ENCODE measurements at regions not wholly inside any gene's neighbourhood (a gene's known extent, or its start where the extent isn't known, plus 50 kb on each side); places are given as distances from the start of the nearest gene placed in this dataset.
"Not testable (repeated sequence)": the region's sequence is repeated elsewhere in the genome, so short reads cannot be mapped to it uniquely, and the experiment has no call there.

DNA sequence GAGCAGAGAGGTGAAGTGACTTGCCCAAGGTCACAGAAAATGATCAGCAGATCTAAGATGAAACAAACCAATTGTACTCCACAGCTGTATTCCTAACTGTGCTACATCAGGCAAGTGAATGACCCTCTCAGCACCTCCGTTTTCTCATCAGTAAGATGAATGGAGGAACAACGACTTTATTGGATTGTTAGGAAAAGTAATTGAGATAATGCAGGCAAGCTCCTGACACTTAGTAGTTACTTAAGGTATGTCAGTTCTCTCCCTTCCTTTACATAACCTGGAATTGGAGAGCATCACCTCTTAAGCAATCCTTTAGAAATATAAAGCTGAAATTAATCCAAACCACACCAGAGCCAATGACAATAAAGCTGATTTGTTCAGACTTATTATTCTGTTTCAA lies 451.2 kb upstream of the CD180 start:
- DNase-seq (ENCODE audit: low read depth): no peak

DNA sequence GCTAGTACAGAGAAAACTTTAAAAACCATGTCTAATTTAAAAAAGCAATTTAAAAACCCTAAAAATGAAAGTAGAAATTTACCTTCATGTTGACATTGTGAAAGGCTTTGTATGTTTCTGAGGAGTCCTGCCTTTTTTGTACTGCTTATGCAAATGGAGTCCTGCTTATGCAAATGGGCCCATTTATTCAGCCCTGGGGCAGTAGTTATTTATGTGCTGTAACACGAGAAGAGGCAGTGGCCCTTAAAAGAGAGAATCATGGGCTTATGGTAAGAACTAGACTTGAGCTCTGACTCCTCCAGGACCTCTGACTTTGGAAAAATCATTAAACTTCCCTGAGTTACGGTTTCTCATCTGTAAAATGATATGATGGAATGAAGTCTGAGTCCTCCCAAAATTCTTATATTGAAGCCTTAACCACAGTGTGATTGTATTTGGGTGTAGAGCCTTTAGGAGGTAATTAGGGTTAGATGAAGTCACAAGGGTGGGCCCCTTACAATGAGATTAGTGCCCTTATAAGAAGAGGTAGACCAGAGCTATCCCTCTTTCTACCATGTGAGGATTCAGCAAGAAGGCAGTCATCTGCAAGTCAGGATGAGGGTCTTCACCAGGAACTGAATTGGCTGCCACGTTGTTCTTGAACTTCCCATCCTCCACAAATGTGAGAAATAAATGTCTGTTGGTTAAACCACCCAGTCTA lies 447.8 kb upstream of the CD180 start:
- DNase-seq (ENCODE audit: low read depth): no peak

DNA sequence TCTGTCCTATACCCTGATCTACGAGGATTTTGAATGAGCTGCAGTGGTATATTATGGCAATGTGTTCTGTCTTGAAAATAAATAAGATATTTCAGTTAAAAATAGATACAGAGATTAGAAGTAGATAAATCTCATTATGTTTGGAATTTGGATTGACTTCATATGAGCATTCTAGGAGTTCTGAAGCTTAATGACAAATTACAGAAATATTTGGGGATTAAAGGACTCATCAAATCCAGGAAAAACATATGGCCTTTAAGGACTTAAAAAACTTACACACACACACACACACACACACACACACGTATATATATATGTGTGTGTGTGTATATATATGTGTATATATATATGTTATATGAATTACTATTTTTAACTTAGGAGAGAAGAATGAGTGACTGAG lies 446.9 kb upstream of the CD180 start:
- no peak for DNase-seq (ENCODE audit: low read depth)

DNA sequence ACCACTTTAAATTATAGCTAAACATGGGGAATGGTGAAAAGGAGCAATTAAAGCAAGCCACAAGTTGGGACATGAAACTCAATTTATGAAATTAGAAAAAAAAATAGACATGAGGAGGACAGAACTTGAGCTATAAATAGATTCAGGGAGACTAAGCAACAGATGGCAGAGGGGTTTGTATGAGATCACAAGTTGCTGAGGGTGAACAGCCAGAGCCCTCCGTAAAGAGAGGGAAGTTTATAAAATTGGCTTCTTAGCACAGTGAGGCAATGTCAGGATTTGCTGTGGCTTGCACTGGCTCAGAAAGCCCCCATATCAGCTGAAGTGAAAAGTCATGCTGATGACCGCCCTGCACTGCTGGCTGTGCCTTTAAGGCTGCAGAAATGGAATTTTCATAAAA lies 443.4 kb upstream of the CD180 start:
- DNase-seq (ENCODE audit: low read depth): no peak

DNA sequence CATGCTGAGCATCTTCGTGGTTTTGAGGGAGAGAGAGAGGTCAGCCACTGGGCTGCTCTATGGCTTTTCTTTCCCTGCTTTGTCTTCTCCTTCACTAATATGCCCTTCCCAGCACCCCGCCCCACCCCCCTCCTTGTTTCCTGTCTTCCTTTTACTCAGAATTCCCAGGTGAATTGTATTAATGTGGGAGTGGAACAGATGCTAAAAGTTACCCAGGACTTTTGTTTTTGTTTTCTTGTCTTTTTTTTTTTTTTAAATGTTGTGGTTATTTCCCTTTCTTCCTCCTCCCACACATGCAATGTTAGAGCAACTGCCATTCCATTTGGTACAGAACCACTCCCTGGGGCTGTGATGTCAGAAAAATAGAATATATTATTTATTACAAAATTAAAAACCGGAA lies 442.7 kb upstream of the CD180 start:
- no peak for DNase-seq (ENCODE audit: low read depth)

DNA sequence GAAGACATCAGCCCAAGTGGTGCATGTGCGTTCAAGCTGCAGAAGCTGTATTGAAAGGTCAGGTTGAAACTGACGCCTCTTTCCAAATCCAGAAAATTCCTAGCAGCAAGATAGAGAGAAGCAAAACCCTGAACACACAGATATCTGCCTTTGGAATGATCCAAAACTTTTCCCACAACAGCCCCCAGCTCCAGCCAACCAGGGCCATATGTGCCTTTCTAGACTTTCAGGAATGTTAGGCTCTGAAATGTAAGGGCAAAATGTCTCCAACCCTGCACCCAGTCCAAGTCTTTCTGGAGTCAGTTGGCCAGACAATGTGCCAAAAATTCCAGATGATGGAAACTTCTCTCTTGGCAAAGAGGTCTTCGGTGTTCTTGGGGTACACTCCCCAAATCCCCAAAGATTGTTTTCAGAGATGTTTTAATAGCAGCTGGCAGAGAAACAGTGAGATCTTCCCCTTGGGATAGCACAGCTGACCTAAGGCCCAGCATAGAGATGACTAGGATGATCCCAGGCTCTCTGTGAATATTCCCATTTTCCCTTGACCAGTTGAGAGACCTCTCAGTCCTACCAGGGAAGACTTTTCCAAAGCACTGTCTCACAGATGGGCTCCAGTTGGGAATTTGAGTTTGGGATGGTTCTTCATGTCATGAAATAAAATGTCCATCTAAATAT lies 440.4 kb upstream of the CD180 start:
- no peak for DNase-seq (ENCODE audit: low read depth)

DNA sequence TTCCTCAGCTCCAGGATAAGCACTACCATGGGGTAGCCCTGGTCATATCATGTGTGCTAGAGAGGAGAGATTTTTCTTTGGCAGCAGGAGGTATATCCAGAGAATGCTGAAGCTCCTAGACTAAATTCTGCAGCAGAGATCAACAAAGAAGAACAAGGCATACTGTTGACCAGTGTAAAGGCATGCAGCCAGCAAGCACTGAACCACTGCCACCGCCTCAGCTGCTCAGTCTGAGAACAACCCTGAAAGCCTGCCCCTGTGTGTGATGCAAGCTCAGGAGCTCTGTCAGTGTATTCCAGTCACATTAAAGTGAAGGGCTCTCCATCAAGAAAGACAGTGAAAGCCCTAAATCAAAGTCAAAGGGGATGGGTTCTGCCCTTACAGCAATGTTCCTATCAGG lies 439.5 kb upstream of the CD180 start:
- no peak for DNase-seq (ENCODE audit: low read depth)

DNA sequence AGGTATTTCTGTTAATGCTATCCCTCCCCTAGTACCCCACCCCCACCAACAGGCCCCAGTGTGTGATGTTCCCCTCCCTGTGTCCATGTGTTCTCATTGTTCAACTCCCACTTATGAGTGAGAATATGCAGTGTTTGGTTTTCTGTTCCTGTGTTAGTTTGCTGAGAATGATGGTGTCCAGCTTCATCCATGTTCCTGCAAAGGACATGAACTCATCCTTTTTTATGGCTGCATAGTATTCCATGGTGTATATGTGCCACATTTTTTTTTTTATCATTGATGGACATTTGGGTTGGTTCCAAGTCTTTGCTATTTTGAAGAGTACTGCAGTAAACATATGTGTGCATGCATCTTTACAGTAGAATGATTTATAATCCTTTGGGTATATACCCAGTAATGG lies 430.5 kb upstream of the CD180 start:
- not testable (repeated sequence) for DNase-seq (ENCODE audit: low read depth)

DNA sequence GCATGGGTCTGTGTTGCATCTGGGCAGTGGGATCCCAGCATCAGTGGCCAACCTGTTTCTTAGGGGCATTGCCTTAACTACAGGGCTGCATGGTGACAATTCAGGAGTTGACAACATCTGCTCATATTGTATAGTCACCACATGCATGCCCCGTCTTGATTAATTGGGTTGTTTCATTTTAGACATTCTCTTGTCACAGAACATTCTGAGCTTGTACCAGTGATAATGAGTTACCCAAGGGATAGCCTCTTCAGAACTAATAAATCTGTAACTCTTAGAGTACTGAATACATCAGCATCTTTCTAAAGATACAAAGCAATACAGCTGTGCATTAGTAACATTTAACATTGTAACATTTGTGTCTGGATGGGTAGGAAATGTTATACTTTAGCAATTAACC lies 426.5 kb upstream of the CD180 start:
- no peak for DNase-seq (ENCODE audit: low read depth)

DNA sequence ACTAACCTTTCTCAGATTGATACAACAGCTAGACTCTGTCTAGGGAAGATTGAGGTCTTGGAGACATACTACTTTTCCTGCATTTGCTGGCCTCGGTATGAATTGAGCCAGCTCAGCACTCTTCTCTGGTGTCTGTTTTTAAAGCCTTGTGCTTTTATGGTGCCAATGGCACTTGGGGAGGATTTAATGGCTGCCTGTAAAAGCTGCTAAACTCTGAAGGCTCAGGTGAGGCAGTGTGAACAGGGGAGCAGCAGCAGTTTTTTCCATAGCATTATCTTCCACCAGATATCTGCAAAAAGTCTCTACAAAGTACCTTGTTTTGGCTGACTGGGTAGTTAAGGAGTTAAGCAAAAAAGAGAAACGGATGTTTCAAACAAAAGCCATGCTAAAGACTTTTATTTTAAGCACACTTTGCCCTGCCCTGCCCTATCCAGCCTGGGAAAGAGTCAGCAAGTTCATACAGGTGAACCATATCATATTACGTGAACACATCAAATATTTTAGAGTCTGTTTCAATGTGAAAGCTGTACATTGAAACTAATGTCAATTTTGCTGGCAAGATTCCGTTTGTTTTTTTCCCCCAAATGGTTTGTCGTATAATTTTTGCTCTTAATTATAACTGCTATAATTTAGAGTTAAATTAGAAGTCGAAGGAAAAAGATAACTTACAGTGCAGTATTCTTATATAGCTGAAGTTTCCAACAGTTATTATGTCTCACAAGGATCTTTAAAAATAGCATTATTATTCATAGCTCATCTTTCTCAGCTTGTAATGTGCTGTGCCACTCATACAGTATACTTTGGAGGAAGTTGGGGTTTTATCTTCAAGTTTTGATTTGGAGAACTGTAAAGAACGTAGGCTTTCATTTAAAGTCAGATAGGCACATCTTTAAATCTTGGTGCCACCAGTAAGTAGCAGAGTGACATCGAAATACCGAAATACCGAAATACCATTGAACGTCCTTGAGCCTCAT lies 424.1 kb upstream of the CD180 start:
- no peak for DNase-seq (ENCODE audit: low read depth)

DNA sequence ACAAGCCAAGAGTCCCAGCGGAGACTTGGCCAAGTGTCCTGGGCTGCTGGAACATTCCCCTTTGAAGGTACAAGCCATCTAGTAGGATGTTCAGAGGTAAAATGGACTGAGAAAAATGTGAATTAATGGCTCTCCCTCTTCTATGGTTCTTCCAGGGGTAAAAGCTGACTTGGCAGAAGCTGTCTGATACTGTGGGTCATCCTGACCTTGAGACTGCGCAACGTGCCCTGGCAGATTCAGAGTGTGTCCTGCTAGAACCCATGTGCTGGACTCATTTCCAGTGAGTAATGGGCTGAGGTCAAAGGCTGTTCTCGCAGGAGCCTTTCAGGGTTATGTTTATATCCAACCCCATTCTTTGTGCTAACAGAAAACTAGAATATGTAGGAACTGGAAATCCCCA lies 423.0 kb upstream of the CD180 start:
- DNase-seq (ENCODE audit: low read depth): no peak

DNA sequence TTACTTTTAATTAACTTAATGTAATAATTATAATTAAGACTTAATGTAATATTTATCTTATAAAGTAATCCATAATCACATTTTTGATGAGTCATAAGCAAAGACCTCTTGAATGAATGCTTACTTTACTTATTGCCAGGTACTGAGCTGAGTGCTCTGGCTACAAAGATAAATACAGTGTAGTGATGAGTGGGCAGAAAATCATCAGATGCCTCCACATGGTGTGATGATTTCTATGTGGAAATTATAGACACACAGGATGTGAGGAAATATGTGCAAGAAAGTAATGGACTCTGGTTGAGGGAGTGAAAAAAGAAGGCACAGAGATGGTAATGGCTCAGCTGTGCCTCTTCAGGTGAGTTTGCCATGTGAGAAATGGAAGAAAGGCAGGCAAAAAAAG lies 422.6 kb upstream of the CD180 start:
- no peak for DNase-seq (ENCODE audit: low read depth)

DNA sequence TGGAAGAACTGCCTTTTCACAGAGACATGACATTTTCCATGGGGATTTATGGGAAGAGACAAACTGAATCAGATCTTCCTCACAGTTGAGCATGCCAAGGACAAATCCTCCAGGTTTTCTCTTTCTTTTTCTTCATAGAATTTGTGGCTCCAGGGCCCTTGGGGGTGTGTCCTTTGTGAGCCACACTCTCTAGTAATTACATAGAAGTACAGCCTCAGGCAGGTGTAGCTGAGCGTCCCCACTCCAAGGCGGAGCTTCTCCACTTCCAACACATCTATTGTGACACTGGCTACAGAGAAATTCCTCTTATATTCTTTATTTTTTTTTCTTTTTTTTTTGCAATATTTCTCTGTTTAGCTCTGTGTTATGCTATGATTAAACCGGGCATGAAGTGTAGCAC lies 420.5 kb upstream of the CD180 start:
- no peak for DNase-seq (ENCODE audit: low read depth)

DNA sequence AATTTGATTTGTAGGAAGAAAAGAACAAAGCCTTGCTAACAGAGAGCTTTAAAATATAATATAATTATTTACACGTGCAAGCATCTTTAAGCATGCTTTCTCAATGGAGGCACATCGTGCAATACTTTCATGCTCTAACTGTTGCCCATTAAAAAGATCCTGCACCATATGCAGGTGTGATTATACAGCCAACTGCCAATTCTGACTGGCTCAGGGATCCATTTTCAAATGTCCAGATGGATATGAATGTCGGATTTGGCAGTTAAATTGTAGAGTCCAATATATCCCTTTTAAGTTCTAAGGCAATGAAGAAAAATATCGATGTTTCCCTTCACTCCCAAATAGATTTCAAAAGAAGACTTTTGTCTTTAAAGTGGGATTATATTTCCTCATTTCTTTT lies 416.4 kb upstream of the CD180 start:
- DNase-seq (ENCODE audit: low read depth): no peak

DNA sequence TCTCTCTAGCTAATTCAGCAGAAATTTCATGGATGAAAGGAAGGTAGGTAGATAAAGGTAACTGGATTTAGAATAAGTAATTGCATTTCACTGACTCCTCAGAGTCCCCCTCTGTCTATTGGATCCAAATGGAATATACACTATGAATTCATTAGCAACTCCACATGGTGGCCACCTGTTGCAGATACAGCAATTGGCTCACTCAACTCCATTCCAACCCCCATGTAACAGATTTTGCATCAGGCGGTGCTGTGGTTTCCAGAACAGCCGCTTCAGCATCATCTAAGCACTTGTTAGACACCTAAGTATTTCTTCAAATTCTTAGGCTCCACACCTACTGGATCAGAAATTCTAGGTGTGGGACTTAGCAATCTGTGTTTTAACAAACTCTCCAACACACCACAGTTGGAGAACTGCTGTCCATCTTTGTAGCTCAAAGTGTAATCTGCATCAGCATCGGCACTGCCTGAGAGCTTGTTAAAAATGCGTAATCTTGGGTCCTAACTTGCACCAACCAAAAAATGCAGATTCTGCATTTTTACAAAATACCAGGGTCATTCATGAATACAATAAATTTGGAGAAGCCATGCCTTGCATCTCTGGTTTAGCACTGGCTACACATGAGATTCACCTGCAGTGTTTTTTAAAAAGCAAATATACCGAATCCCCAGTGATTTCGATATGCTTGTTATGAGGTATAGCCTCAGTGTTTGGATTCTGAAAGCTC lies 413.8 kb upstream of the CD180 start:
- no peak for DNase-seq (ENCODE audit: low read depth)

DNA sequence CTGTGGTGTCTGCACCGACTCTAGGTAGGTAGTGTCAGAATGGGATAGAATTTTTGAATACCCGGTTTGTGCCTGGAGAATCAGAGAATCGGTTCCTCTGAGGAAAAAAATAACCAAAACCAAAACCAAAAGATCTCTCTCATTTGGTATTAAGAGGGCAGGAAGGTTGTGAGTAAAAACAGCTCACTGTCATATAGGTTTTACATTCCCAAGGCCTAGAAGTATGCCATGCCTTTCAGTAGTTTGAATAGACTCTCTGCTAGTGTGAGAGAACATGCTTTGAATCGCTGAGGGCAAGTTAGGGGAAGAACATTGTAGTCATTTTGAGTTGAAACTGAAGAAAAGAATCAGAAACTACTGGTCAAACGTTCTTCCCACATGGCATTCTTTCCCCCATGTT lies 411.4 kb upstream of the CD180 start:
- DNase-seq (ENCODE audit: low read depth): no peak

DNA sequence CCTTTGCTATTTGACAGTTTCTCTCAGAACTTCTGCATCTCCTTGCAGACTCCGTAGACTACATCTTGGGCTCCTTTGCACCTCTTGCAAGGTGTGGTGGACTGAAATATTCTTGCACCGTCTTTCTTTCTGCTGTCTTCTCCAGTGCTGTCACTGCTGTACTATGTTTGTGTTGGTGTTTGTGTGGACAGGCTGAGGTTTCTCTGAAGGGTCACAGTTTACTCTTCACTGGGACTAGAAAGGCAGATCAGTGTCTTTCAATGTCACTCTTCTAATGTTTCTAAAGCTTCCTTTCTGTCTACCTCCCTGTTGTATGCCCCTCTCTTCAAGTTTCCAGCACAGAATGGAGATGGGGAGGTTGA lies 410.0 kb upstream of the CD180 start:
- no peak for DNase-seq (ENCODE audit: low read depth)

DNA sequence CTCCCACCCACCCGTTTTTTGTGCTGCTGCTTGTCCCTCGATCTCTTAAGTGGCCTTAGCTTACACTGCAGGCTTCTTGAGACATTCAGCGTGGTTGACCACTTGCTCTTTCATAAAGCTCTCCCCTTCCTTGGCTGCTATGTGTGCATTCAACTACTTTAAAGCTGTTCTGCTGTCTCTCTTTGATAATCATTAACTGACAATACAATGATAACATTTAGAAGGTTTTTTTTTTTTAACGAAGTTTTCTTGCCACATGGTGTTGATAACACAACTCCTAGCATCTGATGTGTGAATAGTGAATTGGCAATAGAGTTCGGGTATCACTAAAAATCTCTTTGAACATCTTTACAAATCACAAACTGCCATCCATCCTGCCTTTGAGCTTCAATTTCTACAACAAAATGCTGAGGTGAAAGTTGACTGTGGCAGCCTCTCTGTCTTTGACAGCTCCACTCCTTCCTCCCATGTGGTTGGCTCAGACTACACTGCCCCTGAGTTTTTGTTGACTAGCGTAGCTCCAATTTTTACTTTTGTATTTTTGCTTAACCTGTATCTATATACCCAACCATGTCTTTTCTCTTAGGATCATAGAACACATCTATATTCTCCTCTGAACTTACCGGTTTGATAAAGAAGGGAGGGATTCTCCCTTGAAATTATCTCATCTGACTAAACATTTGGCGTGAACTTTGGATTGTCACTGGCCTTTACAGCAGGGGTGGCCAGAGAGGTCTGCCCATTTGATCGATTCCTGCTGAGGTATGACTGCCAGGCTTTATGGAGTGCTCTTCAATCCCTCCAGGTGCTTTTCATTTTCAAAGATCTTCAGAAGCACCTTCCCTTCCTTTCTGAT lies 409.4 kb upstream of the CD180 start:
- no peak for DNase-seq (ENCODE audit: low read depth)

DNA sequence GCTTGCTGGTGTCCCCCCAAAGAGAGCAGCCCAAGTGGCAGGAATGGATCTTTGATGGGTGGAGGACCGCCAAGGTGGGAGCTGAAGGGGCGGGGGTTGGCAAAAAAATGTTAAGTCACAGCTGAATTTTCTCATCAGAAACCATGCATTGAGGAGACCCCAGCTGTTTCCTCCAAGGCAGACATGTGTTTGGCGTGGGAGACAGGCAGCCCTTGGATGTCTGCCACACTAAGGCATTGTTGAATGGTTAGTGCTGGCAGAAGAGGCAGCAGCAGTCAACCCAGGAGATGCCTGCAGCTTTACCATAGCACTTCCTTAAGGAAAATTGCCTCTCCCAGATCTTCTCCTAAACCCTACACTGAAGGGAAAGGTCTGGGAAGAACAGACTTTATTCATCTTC lies 394.9 kb upstream of the CD180 start:
- no peak for DNase-seq (ENCODE audit: low read depth)

DNA sequence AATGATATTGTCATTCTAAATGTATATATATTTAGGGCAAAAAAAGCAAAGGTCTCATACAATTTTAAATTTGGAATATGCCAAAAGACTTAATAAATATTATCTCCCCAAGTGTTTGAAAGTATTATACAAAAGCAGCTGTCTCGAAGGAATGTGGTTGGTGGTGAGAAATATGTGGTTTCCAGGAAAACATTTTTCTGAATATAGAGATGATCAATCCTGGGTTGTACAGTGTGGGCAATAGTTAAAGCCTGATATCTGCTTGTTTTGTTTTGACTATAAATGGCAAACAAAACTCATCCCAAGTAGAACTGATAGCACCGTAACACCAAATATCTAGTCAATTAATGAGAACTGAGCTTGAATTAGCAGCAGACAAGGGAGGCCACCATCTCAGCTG lies 391.8 kb upstream of the CD180 start:
- no peak for DNase-seq (ENCODE audit: low read depth)

DNA sequence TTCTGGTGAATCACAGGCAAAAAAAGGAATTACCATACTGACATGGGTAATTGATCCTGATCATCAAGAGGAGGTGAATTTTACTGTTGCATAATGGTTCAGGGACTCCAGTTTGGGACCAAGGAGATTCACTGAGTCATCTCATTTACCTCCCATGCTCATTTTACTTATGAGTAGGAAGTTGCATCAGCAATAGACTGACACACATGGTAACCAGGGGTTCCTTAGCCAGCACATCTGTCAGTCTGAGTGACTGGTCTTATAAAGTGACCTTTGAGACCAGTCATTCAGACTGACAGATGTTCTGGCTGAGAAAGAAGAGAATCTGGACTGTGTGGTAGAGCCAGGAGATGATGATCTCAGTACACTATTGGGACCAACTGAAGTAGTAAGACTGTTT lies 384.6 kb upstream of the CD180 start:
- peak; percentile 31 for DNase-seq (ENCODE audit: low read depth)
